GM19240 (cell line): ENCODE measurements at regions not wholly inside any gene's neighbourhood (a gene's known extent, or its start where the extent isn't known, plus 50 kb on each side); places are given as distances from the start of the nearest gene placed in this dataset.

Source experiments
- DNase-seq: peaks from one replicate; pipeline ENCODE4 v3.0.0; 2011; ENCODE audit warnings: low spot score; ENCODE audit not compliant: insufficient read length

- DNase-seq = peak; percentile 61
These were observed 52.0 kb downstream of the RPP21 start for GRCh38 chr6:30396833-30397479.

DNA sequence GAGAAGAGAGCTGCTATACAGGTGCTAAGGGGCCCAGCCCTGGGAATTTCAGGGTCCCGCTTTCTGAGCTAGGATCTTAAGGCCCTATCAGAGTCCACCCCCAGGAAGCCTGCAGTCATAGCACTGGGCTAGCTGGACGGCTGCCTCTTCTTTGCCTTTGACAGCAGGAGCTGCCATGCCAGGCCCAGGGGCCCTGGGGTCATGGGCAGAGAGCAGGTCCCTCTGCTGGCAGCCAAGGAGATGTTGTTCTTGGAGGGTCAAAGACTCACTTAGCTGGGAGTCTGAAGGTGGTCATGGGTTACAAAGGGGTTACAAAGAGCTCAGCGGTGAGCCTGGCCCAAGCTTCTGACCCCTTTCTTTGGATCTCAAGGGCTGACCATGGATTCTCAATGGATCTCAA is 52.7 kb downstream of the RPP21 start:
- no peak for DNase-seq

- no peak for DNase-seq
These were observed 54.6 kb downstream of the RPP21 start for GRCh38 chr6:30399390-30400058.

GRCh38 chr6:30405934-30406333 is 61.0 kb downstream of the RPP21 start:
- no peak for DNase-seq

GRCh38 chr6:30409184-30409583 is 64.2 kb downstream of the RPP21 start:
- DNase-seq = no peak

- no peak for DNase-seq
These were observed 66.7 kb downstream of the RPP21 start for GRCh38 chr6:30411515-30412207.

DNA sequence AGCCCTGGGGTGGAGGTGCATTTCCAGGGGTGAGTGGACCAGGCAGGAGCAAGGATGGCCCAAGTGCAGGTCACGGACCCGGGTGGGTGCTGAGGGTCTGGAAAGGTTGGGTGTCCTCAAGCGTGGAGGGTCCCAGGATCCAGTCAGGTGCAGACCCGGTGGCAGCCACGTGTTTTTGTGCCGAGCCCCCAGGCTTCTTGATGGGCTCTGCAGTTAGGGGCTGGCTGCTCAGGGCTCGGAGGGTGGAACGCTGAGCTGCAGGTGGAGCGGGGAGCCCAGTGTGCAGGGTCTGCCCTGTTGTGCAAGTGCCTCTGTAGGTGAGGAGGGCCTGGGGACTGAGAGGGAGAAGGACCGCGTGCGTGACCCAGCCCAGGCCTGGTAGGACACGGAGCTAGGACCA is 70.9 kb upstream of the HLA-E start:
- no peak for DNase-seq

DNA sequence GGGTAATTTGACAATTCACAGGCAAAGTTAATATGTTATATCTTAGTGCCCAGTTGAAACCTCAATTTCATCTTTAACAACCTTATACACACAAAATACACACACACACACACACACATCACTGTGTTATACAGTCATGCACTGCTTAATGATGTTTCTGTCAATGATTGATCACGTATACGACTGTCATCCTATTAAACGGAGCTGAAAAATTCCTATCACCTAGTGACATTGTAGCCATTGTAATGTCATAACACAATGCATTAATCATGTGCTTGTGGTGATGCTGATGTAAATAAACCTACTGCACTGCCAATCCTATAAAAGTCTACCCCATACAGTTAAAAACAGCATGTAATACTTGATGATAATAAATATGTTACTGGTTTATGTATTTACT is 64.8 kb upstream of the HLA-E start:
- DNase-seq = no peak
